Keratinocyte (primary cell): ENCODE measurements at regions not wholly inside any gene's neighbourhood (a gene's known extent, or its start where the extent isn't known, plus 50 kb on each side); places are given as distances from the start of the nearest gene placed in this dataset.

Experiments
- DNase-seq: peaks from one replicate; pipeline ENCODE4 v3.0.0-alpha.2; 2011; ENCODE audit warnings: low read depth, missing footprints, low spot score
- FAIRE-seq: peaks from 2 replicates; lab custom pipeline; 2011; peaks lifted over from hg19 to GRCh38; lab: Jason Lieb, UNC
- H2AFZ ChIP-seq: 2 replicates; pipeline ENCODE4 v1.6.0; 2012; ENCODE audit warnings: low read length, control low read depth, inconsistent platforms; ENCODE audit not compliant: control insufficient read depth
- H3K27ac ChIP-seq: 2 replicates; pipeline ENCODE4 v1.5.1; 2011; ENCODE audit warnings: low read length; ENCODE audit not compliant: control insufficient read depth, insufficient read depth
- H3K27me3 ChIP-seq: 3 replicates; pipeline ENCODE4 v1.6.0; 2011; ENCODE audit warnings: low read length; ENCODE audit not compliant: control insufficient read depth, insufficient read depth; ENCODE audit errors: extremely low read depth
- H3K36me3 ChIP-seq, 2 experiments: 2 replicates in 1 of 2; 3 replicates in 1 of 2; pipeline ENCODE4 v1.5.1; 2011; ENCODE audit warnings: low read length in 2 of 2, mild to moderate bottlenecking in 1 of 2; ENCODE audit not compliant: control insufficient read depth in 2 of 2, insufficient read depth in 2 of 2; ENCODE audit errors: extremely low read depth in 1 of 2
- H3K4me1 ChIP-seq: 3 replicates; pipeline ENCODE4 v1.5.1; 2011; ENCODE audit warnings: low read length; ENCODE audit not compliant: control insufficient read depth, insufficient read depth; ENCODE audit errors: extremely low read depth
- H3K4me2 ChIP-seq: 3 replicates; pipeline ENCODE4 v1.6.0; 2011; ENCODE audit warnings: low read depth, low read length; ENCODE audit not compliant: control insufficient read depth, insufficient read depth; ENCODE audit errors: extremely low read depth
- H3K4me3 ChIP-seq, 3 experiments: fragments of 200-600 bp in 1 of 3; sonication (generic) in 1 of 3; 2 replicates in 2 of 3; 3 replicates in 1 of 3; pipeline ENCODE4 v1.5.1; 2011 to 2016; ENCODE audit warnings: low read length in 3 of 3, mild to moderate bottlenecking in 3 of 3, control low read depth in 2 of 3, inconsistent platforms in 1 of 3, low read depth in 1 of 3, mixed read lengths in 1 of 3, mixed run types in 1 of 3, moderate library complexity in 1 of 3; ENCODE audit not compliant: control insufficient read depth in 2 of 3, insufficient read depth in 2 of 3; ENCODE audit errors: extremely low read depth in 1 of 3
- H3K79me2 ChIP-seq: 2 replicates; pipeline ENCODE4 v1.6.0; 2012; ENCODE audit warnings: low read length; ENCODE audit not compliant: control insufficient read depth, insufficient read depth
- H3K9ac ChIP-seq: 3 replicates; pipeline ENCODE4 v1.6.0; 2011; ENCODE audit warnings: low read length; ENCODE audit not compliant: control insufficient read depth, insufficient read depth; ENCODE audit errors: extremely low read depth
- H3K9me1 ChIP-seq: 3 replicates; pipeline ENCODE4 v1.6.0; 2011; ENCODE audit warnings: low read length; ENCODE audit not compliant: control insufficient read depth, insufficient read depth; ENCODE audit errors: extremely low read depth
- H3K9me3 ChIP-seq: 2 replicates; pipeline ENCODE4 v1.5.1; 2012; ENCODE audit warnings: low read depth, low read length; ENCODE audit not compliant: control insufficient read depth
- H4K20me1 ChIP-seq: 3 replicates; pipeline ENCODE4 v1.6.0; 2011; ENCODE audit warnings: low read length; ENCODE audit not compliant: control insufficient read depth, insufficient read depth; ENCODE audit errors: extremely low read depth
- EZH2 ChIP-seq: IDR thresholded peaks from one replicate; pipeline ENCODE4 v1.6.1; 2012; ENCODE audit warnings: inconsistent platforms, mild to moderate bottlenecking, low read length, moderate library complexity
- dilution Hi-C: fragments of 300-500 bp; cut with MboI; formaldehyde crosslinking; loops from one replicate; pipeline ENCODE4 v1.7.0; 2020; ENCODE audit warnings: low sequenced_read_pairs; ENCODE audit not compliant: extremely low pct_ligation_motif_present
- TF ChIP-seq, protein P1 (sequence below), 3 experiments: IDR thresholded peaks in 1 of 3; conservative IDR thresholded peaks in 1 of 3; optimal IDR thresholded peaks in 1 of 3; 2 replicates in 2 of 3; 3 replicates in 1 of 3; pipeline versions ENCODE3 to v1.5.1; 2011; ENCODE audit warnings: low read length in 3 of 3, mild to moderate bottlenecking in 3 of 3, moderate library complexity in 2 of 3, control low read depth in 1 of 3, inconsistent platforms in 1 of 3; ENCODE audit not compliant: insufficient read depth in 2 of 3; ENCODE audit errors: extremely low read depth in 1 of 3

DNA sequence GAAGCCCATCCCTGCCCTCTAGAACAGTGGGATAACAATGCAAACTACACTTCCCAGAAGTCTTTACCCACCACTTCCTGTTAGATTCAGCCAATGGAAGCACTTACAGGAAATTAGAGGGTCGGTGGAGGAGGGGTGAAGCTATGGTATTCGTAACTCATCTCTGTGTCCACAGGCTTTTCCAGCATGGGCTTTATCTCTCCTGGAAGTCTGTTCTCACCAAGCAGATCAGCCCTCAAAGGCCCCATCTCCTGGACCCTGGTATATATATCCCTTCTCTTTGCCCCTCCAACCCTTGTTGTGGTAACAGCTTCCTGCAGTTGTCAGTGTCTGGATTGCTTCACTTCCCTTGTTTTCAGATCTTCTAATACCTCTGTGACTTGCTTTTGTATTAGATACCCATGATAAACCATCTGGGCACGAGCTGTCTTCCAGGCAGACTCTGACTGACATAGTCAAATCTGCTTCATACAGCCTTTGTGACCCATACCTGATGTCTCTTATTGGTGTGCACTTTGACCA, 475.0 kb upstream of the POU3F3 start:
- H3K9ac ChIP-seq = no peak overlapping the region
- H3K9me3 ChIP-seq = no peaks in the 10 kb centered on the region

DNA sequence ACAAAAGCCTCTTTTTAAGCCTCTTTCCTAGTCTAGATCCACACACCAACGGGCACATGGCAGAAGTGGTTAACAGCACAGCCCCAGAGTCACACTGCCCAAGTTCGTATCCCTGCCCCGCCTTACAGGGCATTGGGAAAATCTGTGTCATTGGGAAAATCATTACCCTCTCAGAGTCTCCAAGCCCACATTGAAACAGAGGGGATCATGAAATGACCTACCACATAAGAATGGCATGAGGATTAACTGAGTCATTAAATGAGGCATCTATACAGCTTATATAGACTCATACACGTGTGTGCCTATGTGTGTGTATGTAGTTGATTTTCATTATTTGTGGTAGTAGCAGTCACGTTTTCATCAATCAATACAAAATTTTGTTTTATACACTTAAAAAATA, 469.0 kb upstream of the POU3F3 start:
- no peak for FAIRE-seq
- TF ChIP-seq, protein P1, sequence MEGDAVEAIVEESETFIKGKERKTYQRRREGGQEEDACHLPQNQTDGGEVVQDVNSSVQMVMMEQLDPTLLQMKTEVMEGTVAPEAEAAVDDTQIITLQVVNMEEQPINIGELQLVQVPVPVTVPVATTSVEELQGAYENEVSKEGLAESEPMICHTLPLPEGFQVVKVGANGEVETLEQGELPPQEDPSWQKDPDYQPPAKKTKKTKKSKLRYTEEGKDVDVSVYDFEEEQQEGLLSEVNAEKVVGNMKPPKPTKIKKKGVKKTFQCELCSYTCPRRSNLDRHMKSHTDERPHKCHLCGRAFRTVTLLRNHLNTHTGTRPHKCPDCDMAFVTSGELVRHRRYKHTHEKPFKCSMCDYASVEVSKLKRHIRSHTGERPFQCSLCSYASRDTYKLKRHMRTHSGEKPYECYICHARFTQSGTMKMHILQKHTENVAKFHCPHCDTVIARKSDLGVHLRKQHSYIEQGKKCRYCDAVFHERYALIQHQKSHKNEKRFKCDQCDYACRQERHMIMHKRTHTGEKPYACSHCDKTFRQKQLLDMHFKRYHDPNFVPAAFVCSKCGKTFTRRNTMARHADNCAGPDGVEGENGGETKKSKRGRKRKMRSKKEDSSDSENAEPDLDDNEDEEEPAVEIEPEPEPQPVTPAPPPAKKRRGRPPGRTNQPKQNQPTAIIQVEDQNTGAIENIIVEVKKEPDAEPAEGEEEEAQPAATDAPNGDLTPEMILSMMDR (optimal IDR thresholded peaks at IDR 0.05 in 1 of 3, IDR thresholded peaks at IDR 0.05 in 1 of 3, conservative IDR thresholded peaks at IDR 0.05 in 1 of 3; ENCODE audit: extremely low read depth in 1 of 3, insufficient read depth in 2 of 3, low read length in 3 of 3) = no peak
- no peak for TF ChIP-seq EZH2

More for the DNA sequence above, 475.0 kb upstream of the POU3F3 start:
- TF ChIP-seq, protein P1 (optimal IDR thresholded peaks at IDR 0.05 in 1 of 3, IDR thresholded peaks at IDR 0.05 in 1 of 3, conservative IDR thresholded peaks at IDR 0.05 in 1 of 3; ENCODE audit: extremely low read depth in 1 of 3, insufficient read depth in 2 of 3, low read length in 3 of 3) = no peak
- TF ChIP-seq EZH2 = no peak
- Histone ChIP-seq H3K9me1 (no peaks in the 10 kb centered on the region), H3K27me3 (no peaks in the 10 kb centered on the region), H3K4me1 (no peaks in the 10 kb centered on the region), H3K27ac (no peak overlapping the region), H3K4me2 (no peak overlapping the region), H3K4me3 (no peak overlapping the region), H4K20me1 (no peaks in the 10 kb centered on the region), H3K36me3 (no peaks in the 10 kb centered on the region), H2AFZ (no peak overlapping the region), H3K79me2 (no peaks in the 10 kb centered on the region)
- dilution Hi-C loops = no loop called here
- DNase-seq (no peak), FAIRE-seq (no peak)

More for the DNA sequence above, 469.0 kb upstream of the POU3F3 start:
- Histone ChIP-seq H3K4me3 (no peak overlapping the region), H3K9me1 (no peaks in the 10 kb centered on the region), H3K9me3 (no peaks in the 10 kb centered on the region), H3K36me3 (no peaks in the 10 kb centered on the region), H3K9ac (no peak overlapping the region), H2AFZ (no peak overlapping the region), H3K27ac (no peak overlapping the region), H3K79me2 (no peaks in the 10 kb centered on the region), H3K4me2 (no peak overlapping the region), H3K27me3 (no peaks in the 10 kb centered on the region), H4K20me1 (no peaks in the 10 kb centered on the region), H3K4me1 (no peaks in the 10 kb centered on the region)
- dilution Hi-C loops = no loop called here
- DNase-seq = no peak
